KMS-11 (cell line): ENCODE measurements at regions not wholly inside any gene's neighbourhood (a gene's known extent, or its start where the extent isn't known, plus 50 kb on each side); places are given as distances from the start of the nearest gene placed in this dataset.

Experiments used
- H2AFZ ChIP-seq: fragments of 200-600 bp; sonication (generic); 2 replicates; pipeline ENCODE4 v1.6.1; 2016; ENCODE audit warnings: antibody characterized with exemption, mixed run types, low read depth
- H3K27ac ChIP-seq: fragments of 200-600 bp; sonication (generic); 2 replicates; pipeline ENCODE4 v1.6.1; 2016; ENCODE audit warnings: mild to moderate bottlenecking, mixed run types
- H3K27me3 ChIP-seq: fragments of 200-600 bp; sonication (generic); 2 replicates; pipeline ENCODE4 v1.6.1; 2017; ENCODE audit warnings: mild to moderate bottlenecking, low read depth, mixed run types, moderate library complexity; ENCODE audit not compliant: insufficient read depth
- H3K36me3 ChIP-seq: fragments of 200-600 bp; sonication (generic); 2 replicates; pipeline ENCODE4 v1.6.1; 2017; ENCODE audit warnings: mild to moderate bottlenecking, mixed run types; ENCODE audit not compliant: insufficient read depth
- H3K4me1 ChIP-seq: fragments of 200-600 bp; sonication (generic); 2 replicates; pipeline ENCODE4 v1.6.1; 2016; ENCODE audit warnings: mild to moderate bottlenecking, low read depth, mixed run types; ENCODE audit not compliant: poor library complexity, severe bottlenecking
- H3K4me2 ChIP-seq: fragments of 200-600 bp; sonication (generic); 2 replicates; pipeline ENCODE4 v1.7.0; 2016; ENCODE audit warnings: mild to moderate bottlenecking, mixed run types
- H3K4me3 ChIP-seq: fragments of 200-600 bp; sonication (generic); IDR thresholded peaks from 2 replicates; pipeline ENCODE4 v1.6.1; 2017; ENCODE audit warnings: low read depth, low read length, mixed read lengths; ENCODE audit not compliant: insufficient read depth
- H3K79me2 ChIP-seq: fragments of 200-600 bp; sonication (generic); 2 replicates; pipeline ENCODE4 v1.6.1; 2016; ENCODE audit warnings: low read depth, mixed run types; ENCODE audit not compliant: insufficient read depth
- H3K9ac ChIP-seq: fragments of 200-600 bp; sonication (generic); 2 replicates; pipeline ENCODE4 v1.6.1; 2016; ENCODE audit warnings: mild to moderate bottlenecking, mixed run types
- H4K20me1 ChIP-seq: fragments of 200-600 bp; sonication (generic); 2 replicates; pipeline ENCODE4 v1.6.1; 2016; ENCODE audit warnings: mild to moderate bottlenecking, mixed run types; ENCODE audit not compliant: insufficient read depth
- CTCF ChIP-seq: fragments of 200-600 bp; sonication (generic); conservative IDR thresholded peaks from 2 replicates; pipeline ENCODE4 v1.6.1; 2017; ENCODE audit warnings: low read depth, mild to moderate bottlenecking, antibody characterized with exemption, low read length, moderate library complexity, mixed read lengths

- no peak for TF ChIP-seq CTCF
- H3K27ac ChIP-seq: no peak overlapping the region
- H3K4me2 ChIP-seq: no peak overlapping the region
- H4K20me1 ChIP-seq: no peaks in the 10 kb centered on the region
- no peaks in the 10 kb centered on the region for H3K4me1 ChIP-seq
- H3K27me3 ChIP-seq: no peaks in the 10 kb centered on the region
- no peak overlapping the region for H2AFZ ChIP-seq
- H3K9ac ChIP-seq: no peak overlapping the region
- no peaks in the 10 kb centered on the region for H3K36me3 ChIP-seq
- H3K4me3 ChIP-seq: no peak overlapping the region
- H3K79me2 ChIP-seq: no peaks in the 10 kb centered on the region
Measured at GRCh38 chr11:44445500-44446365, 119.7 kb upstream of the CD82 start.

GRCh38 chr11:44446366-44446762 is 119.1 kb upstream of the CD82 start:
- TF ChIP-seq CTCF: no peak
- Histone ChIP-seq H3K9ac (no peak overlapping the region), H4K20me1 (no peaks in the 10 kb centered on the region), H3K79me2 (no peaks in the 10 kb centered on the region), H3K36me3 (no peaks in the 10 kb centered on the region), H3K27ac (no peak overlapping the region), H3K27me3 (no peaks in the 10 kb centered on the region), H3K4me2 (no peak overlapping the region), H2AFZ (no peak overlapping the region), H3K4me1 (no peaks in the 10 kb centered on the region), H3K4me3 (no peak overlapping the region)

GRCh38 chr11:44446996-44447771 is 118.3 kb upstream of the CD82 start:
- Histone ChIP-seq H4K20me1 (no peaks in the 10 kb centered on the region), H3K27ac (no peak overlapping the region), H2AFZ (no peak overlapping the region), H3K36me3 (no peaks in the 10 kb centered on the region), H3K4me3 (no peak overlapping the region), H3K4me2 (no peak overlapping the region), H3K4me1 (no peaks in the 10 kb centered on the region), H3K27me3 (no peaks in the 10 kb centered on the region), H3K9ac (no peak overlapping the region), H3K79me2 (no peaks in the 10 kb centered on the region)
- TF ChIP-seq CTCF: no peak

GRCh38 chr11:44450295-44450932 is 115.0 kb upstream of the CD82 start:
- H2AFZ ChIP-seq: no peak overlapping the region
- no peaks in the 10 kb centered on the region for H3K79me2 ChIP-seq
- H3K9ac ChIP-seq: no peak overlapping the region
- no peaks in the 10 kb centered on the region for H3K27me3 ChIP-seq
- TF ChIP-seq CTCF: no peak
- H3K4me3 ChIP-seq: no peak overlapping the region
- no peak overlapping the region for H3K27ac ChIP-seq
- no peaks in the 10 kb centered on the region for H3K36me3 ChIP-seq
- H3K4me1 ChIP-seq: no peaks in the 10 kb centered on the region
- H4K20me1 ChIP-seq: no peaks in the 10 kb centered on the region
- no peak overlapping the region for H3K4me2 ChIP-seq
